Liver (tissue), 3 donors: ENCODE measurements at regions not wholly inside any gene's neighbourhood (a gene's known extent, or its start where the extent isn't known, plus 50 kb on each side); places are given as distances from the start of the nearest gene placed in this dataset.

Source experiments
- CTCF ChIP-seq: fragments of 150-350 bp; IDR thresholded peaks from 2 replicates; pipeline ENCODE4 v1.5.1; 2017; ENCODE audit warnings: improper control_type of control experiment, low read depth, low read length; ENCODE audit not compliant: missing input control
- FOXA1 ChIP-seq: IDR thresholded peaks from 2 replicates; pipeline ENCODE4 v1.6.1; 2016; ENCODE audit warnings: antibody characterized with exemption
- JUND ChIP-seq, 2 donors: IDR thresholded peaks; 2 replicates each; pipeline ENCODE4 v1.6.1; 2016; ENCODE audit warnings: antibody characterized with exemption in 2 of 2
- RAD21 ChIP-seq, 2 donors: IDR thresholded peaks; 2 replicates each; pipeline ENCODE4 v1.6.1; 2016; ENCODE audit warnings: antibody characterized with exemption in 2 of 2, mild to moderate bottlenecking in 2 of 2
- REST ChIP-seq: IDR thresholded peaks from 2 replicates; pipeline ENCODE4 v1.6.1; 2016; ENCODE audit warnings: antibody characterized with exemption, mild to moderate bottlenecking
- SP1 ChIP-seq: IDR thresholded peaks from 2 replicates; pipeline ENCODE4 v1.6.1; 2018; ENCODE audit warnings: antibody characterized with exemption, mild to moderate bottlenecking
- TAF1 ChIP-seq: conservative IDR thresholded peaks from 2 replicates; pipeline ENCODE4 v1.6.1; 2016; ENCODE audit warnings: antibody characterized with exemption, mild to moderate bottlenecking
- donor health status: healthy.
- donor health status: healthy.

- TF ChIP-seq CTCF, result no peak
- TF ChIP-seq REST, result no peak
- TF ChIP-seq FOXA1, result no peak
- TF ChIP-seq RAD21 (IDR thresholded peaks at IDR 0.05), result no peak
- no peak for TF ChIP-seq JUND (IDR thresholded peaks at IDR 0.05)
- no peak for TF ChIP-seq TAF1
- TF ChIP-seq SP1, result no peak
Measured at GRCh38 chr6:66808771-66809170, 1101.7 kb upstream of the EYS start.
